Gastroesophageal sphincter (tissue), 4 donors: ENCODE measurements at regions not wholly inside any gene's neighbourhood (a gene's known extent, or its start where the extent isn't known, plus 50 kb on each side); places are given as distances from the start of the nearest gene placed in this dataset.
"Not testable (repeated sequence)": the region's sequence is repeated elsewhere in the genome, so short reads cannot be mapped to it uniquely, and the experiment has no call there.

ENCODE experiments used
- ATAC-seq: fragments of 150-250 bp; one replicate; pipeline ENCODE4 v1.9.1; 2016; ENCODE audit warnings: mild to moderate bottlenecking, moderate library complexity
- H3K27ac ChIP-seq, 4 donors: fragments of 200-600 bp; sonication (generic) in 3 of 4; 1 replicate in 3 of 4; 2 replicates in 1 of 4; pipeline ENCODE4 v1.5.1; 2016 to 2019
- H3K27me3 ChIP-seq: fragments of 200-600 bp; sonication (generic); one replicate; pipeline ENCODE4 v1.5.1; 2019
- H3K36me3 ChIP-seq, 2 donors: fragments of 200-600 bp; sonication (generic); one replicate each; pipeline ENCODE4 v1.5.1; 2019; ENCODE audit warnings: control low read depth in 1 of 2
- H3K4me1 ChIP-seq, 3 donors: fragments of 200-600 bp; sonication (generic); 1 replicate in 2 of 3; 2 replicates in 1 of 3; pipeline ENCODE4 v1.5.1; 2016 to 2019; ENCODE audit warnings: control low read depth in 2 of 3
- H3K4me3 ChIP-seq, 2 donors: fragments of 200-600 bp; sonication (generic); one replicate each; pipeline ENCODE4 v1.5.1; 2019; ENCODE audit warnings: mild to moderate bottlenecking in 1 of 2, moderate library complexity in 1 of 2
- H3K9me3 ChIP-seq, 3 donors: fragments of 200-600 bp; sonication (generic); one replicate each; pipeline ENCODE4 v1.5.1; 2017 to 2019; ENCODE audit warnings: control low read depth in 2 of 3
- EP300 ChIP-seq: sonication (generic); formaldehyde crosslinking; IDR thresholded peaks from one replicate; pipeline ENCODE4 v1.6.1; 2017; ENCODE audit warnings: antibody characterized with exemption, mild to moderate bottlenecking
- POLR2A ChIP-seq, 2 donors: fragments of 450-650 bp; IDR thresholded peaks; one replicate each; pipeline ENCODE4 v1.6.1; 2017; ENCODE audit warnings: antibody characterized with exemption in 2 of 2, mild to moderate bottlenecking in 2 of 2, moderate library complexity in 1 of 2
- POLR2AphosphoS5 ChIP-seq: sonication (generic); formaldehyde crosslinking; IDR thresholded peaks from one replicate; pipeline ENCODE4 v1.6.1; 2017; ENCODE audit warnings: antibody characterized with exemption
- WGBS, 2 donors: methylation state at CpG; one replicate each; pipeline ENCODE4 v1.1.5; 2018; ENCODE audit warnings: low coverage in 1 of 2; 5-methylcytosine and 5-hydroxymethylcytosine counted together
- TF ChIP-seq, protein P1 (sequence below), 4 experiments: fragments of 200-600 bp in 2 of 4; fragments of 450-650 bp in 2 of 4; sonication (generic) in 1 of 4; IDR thresholded peaks; one replicate each; pipeline ENCODE4 v1.5.1; 2017 to 2019; ENCODE audit warnings: antibody characterized with exemption in 4 of 4, mild to moderate bottlenecking in 2 of 4, moderate library complexity in 2 of 4

DNA sequence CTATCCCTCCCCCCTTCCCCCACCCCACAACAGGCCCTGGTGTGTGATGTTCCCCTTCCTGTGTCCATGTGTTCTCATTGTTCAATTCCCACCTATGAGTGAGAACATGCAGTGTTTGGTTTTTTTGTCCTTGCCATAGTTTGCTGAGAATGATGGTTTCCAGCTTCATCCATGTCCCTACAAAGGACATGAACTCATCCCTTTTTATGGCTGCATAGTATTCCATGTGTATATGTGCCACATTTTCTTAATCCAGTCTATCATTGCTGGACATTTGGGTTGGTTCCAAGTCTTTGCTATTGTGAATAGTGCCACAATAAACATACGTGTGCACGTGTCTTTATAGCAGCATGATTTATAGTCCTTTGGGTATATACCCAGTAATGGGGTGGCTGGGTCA, 52.3 kb upstream of the MAN1A2 start:
- H3K4me3 ChIP-seq, H3K36me3 ChIP-seq, H3K27ac ChIP-seq, H3K27me3 ChIP-seq, ATAC-seq, H3K4me1 ChIP-seq, H3K9me3 ChIP-seq: not testable (repeated sequence)
- 76 to 82% methylated on average over 2 of the region's 2 CpGs for WGBS, 2 donors

DNA sequence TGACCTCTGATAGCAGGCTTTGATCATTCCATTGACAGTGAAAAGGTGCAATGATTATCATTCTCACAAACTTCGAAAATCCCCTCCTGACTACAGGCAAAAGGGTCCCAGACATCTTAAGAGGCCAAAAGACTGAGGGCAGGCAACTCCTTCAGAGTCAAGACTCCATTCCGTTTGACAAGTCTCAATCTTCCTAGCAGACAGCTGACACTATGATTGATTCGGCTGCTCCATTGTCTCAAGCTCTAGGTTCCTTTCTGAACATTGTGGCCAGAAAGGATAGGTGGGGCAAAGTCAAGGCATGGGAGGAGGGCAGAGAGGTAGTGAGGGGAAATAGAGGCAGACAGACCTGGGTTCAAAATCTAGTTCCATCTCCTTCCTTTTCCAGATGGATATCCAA, 53.7 kb upstream of the MAN1A2 start:
- no peak overlapping the region for H3K4me3 ChIP-seq
- no peaks in the 10 kb centered on the region for H3K36me3 ChIP-seq
- ATAC-seq, result no peak
- H3K9me3 ChIP-seq, result no peaks in the 10 kb centered on the region
- no peak overlapping the region for H3K27ac ChIP-seq
- H3K4me1 ChIP-seq, result no peaks in the 10 kb centered on the region
- TF ChIP-seq POLR2A (IDR thresholded peaks at IDR 0.05), result no peak
- TF ChIP-seq, protein P1, sequence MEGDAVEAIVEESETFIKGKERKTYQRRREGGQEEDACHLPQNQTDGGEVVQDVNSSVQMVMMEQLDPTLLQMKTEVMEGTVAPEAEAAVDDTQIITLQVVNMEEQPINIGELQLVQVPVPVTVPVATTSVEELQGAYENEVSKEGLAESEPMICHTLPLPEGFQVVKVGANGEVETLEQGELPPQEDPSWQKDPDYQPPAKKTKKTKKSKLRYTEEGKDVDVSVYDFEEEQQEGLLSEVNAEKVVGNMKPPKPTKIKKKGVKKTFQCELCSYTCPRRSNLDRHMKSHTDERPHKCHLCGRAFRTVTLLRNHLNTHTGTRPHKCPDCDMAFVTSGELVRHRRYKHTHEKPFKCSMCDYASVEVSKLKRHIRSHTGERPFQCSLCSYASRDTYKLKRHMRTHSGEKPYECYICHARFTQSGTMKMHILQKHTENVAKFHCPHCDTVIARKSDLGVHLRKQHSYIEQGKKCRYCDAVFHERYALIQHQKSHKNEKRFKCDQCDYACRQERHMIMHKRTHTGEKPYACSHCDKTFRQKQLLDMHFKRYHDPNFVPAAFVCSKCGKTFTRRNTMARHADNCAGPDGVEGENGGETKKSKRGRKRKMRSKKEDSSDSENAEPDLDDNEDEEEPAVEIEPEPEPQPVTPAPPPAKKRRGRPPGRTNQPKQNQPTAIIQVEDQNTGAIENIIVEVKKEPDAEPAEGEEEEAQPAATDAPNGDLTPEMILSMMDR (IDR thresholded peaks at IDR 0.05), result no peak
- no peak for TF ChIP-seq EP300
- no peak for TF ChIP-seq POLR2AphosphoS5
- H3K27me3 ChIP-seq, result no peaks in the 10 kb centered on the region
- WGBS, 2 donors, result 89 to 100% methylated on average over 1 to 3 of the region's 3 CpGs

DNA sequence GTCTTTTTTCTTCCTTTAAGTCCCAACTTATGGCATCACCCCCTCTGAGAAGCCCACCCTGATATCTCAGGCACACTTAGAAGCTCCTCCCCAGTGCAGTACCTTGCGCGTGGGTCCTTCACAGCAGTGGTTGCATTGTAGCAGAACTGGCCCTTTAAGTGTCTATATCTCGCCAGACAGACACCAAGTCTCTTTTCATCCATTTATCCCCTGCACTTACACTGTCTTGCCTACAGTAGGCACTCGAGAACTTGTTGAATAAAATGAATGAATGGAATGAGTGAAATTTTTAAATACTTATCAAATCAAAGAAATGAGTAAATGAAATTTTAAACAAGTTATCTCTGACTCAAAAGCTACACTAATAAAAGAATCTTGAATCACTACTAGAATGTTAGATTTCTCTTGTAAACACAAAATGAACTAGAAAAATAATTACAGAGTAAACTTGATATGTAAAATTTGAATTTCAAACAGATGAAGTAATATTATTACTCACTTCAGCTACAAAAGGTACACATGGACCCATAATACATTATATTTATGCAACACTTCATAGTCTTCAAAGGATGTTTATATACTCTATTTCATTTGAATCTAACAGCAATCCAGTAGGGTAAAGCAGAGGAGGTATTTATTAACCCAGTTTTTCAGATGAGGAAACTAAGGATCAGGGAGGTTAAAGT, 54.7 kb upstream of the MAN1A2 start:
- WGBS, 2 donors, result 34 to 51% methylated on average over 4 of the region's 4 CpGs
- no peaks in the 10 kb centered on the region for H3K9me3 ChIP-seq
- no peak overlapping the region for H3K27ac ChIP-seq
- no peaks in the 10 kb centered on the region for H3K4me1 ChIP-seq
- no peak for ATAC-seq
- H3K27me3 ChIP-seq, result no peaks in the 10 kb centered on the region
- H3K4me3 ChIP-seq, result no peak overlapping the region
- TF ChIP-seq, protein P1 (IDR thresholded peaks at IDR 0.05), result peak; percentile 23 to 56 (median 26)
- no peak for TF ChIP-seq POLR2A (IDR thresholded peaks at IDR 0.05)
- no peaks in the 10 kb centered on the region for H3K36me3 ChIP-seq

DNA sequence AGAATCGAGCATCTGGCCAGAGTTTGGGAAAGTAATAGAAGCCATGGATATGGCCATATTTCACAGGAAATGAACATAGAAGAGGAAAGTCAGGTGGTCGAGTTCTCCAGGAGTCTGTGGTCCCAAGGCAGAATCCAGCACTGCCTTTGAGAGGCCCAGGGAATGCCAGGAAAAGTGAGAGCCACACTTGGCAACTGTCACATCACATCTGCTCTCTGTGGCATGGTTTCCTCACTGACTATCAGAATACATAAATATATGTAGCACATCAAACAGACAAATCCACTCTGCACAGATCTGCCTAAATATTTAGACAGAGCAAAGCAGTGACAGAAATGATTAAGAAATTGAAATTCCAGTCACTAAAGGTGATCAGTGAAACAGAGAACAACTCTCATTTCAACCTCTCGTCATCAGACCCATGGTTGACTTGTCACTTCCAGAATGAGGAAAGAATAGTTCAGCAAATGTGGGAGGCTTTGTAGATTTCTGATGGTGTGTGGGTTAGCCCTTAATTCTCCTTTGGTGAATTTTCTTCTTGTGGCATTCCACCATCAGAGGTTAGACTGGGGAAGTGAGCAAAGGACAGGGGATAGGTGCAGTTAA, 58.8 kb upstream of the MAN1A2 start:
- TF ChIP-seq, protein P1 (IDR thresholded peaks at IDR 0.05), result no peak
- TF ChIP-seq POLR2AphosphoS5, result no peak
- TF ChIP-seq EP300, result no peak
- TF ChIP-seq POLR2A (IDR thresholded peaks at IDR 0.05), result no peak
- WGBS, 2 donors, result 26 to 58% methylated on average over 2 to 3 of the region's 3 CpGs
- H3K27ac ChIP-seq, result no peak overlapping the region
- no peak for ATAC-seq
- H3K9me3 ChIP-seq, result no peaks in the 10 kb centered on the region
- no peaks in the 10 kb centered on the region for H3K4me1 ChIP-seq
- H3K27me3 ChIP-seq, result no peaks in the 10 kb centered on the region
- H3K36me3 ChIP-seq, result no peaks in the 10 kb centered on the region
- no peak overlapping the region for H3K4me3 ChIP-seq

DNA sequence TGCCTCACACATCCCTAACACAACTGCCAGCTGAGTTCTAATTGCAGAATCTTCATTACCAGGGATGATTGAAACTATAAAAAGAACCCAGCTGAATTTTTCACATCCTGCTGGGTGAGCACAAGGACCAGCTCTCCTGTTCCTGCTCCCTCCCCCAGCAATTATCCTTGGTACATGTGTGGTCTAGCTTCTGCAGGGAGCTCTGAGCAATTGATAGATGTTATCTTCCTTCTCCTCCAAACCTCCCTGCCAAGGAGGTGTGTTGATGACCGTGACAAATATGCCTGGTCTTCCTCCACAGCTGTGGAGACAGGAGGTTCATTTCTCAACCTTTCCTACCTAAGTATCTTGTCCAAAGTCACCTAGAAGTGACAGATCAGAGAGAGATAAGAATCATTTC, 65.3 kb upstream of the MAN1A2 start:
- H3K36me3 ChIP-seq, result no peaks in the 10 kb centered on the region
- no peaks in the 10 kb centered on the region for H3K27me3 ChIP-seq
- 50 to 80% methylated on average over 1 of the region's 1 CpG for WGBS, 2 donors
- no peak for ATAC-seq
- H3K27ac ChIP-seq, result no peak overlapping the region
- no peaks in the 10 kb centered on the region for H3K4me1 ChIP-seq
- TF ChIP-seq EP300 (no peak), POLR2AphosphoS5 (no peak), POLR2A (IDR thresholded peaks at IDR 0.05) (no peak)
- TF ChIP-seq, protein P1 (IDR thresholded peaks at IDR 0.05), result no peak
- no peaks in the 10 kb centered on the region for H3K9me3 ChIP-seq
- H3K4me3 ChIP-seq, result no peak overlapping the region

DNA sequence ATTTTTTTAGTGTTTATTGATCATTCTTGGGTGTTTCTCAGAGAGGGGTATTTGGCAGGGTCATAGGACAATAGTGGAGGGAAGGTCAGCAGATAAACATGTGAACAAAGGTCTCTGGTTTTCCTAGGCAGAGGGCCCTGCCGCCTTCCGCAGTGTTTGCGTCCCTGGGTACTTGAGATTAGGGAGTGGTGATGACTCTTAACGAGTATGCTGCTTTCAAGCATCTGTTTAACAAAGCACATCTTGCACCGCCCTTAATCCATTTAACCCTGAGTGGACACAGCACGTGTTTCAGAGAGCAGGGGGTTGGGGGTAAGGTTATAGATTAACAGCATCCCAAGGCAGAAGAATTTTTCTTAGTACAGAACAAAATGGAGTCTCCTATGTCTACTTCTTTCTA, 67.1 kb upstream of the MAN1A2 start:
- H3K4me3 ChIP-seq, H3K36me3 ChIP-seq, ATAC-seq, H3K27ac ChIP-seq, H3K9me3 ChIP-seq, H3K27me3 ChIP-seq, H3K4me1 ChIP-seq: not testable (repeated sequence)
- no CpG with 5 or more reads among the region's 6 CpGs for WGBS, 2 donors
